ENCODE measurements at regions not wholly inside any gene's neighbourhood (a gene's known extent, or its start where the extent isn't known, plus 50 kb on each side); places are given as distances from the start of the nearest gene placed in this dataset.

GRCh38 chr12:73221398-73221797 is 949.2 kb downstream of the TRHDE start:
- DNase-seq (ENCODE audit: low read depth in 1 of 2, low spot score in 2 of 2) (no peak), FAIRE-seq (no peak)
- Histone ChIP-seq H3K23me2 (ENCODE audit: low read depth, low read length) (no peaks in the 10 kb centered on the region), H3K9ac (replicated peaks in 1 of 4; ENCODE audit: extremely low read depth in 1 of 4, low read depth in 3 of 4, low read length in 3 of 4) (no peak overlapping the region), H3K27ac (ENCODE audit: low read depth, low read length) (no peak overlapping the region), H4K5ac (ENCODE audit: insufficient read length, low read depth, low read length) (no peak overlapping the region), H2BK5ac (ENCODE audit: low read depth, low read length) (no peak overlapping the region), H4K8ac (ENCODE audit: extremely low read depth, insufficient read depth, low read length) (no peak overlapping the region), H3K27me3 (replicated peaks in 1 of 4; ENCODE audit: control insufficient read depth in 3 of 4, extremely low read depth in 1 of 4, insufficient read depth in 3 of 4, low read length in 3 of 4) (no peaks in the 10 kb centered on the region), H2BK12ac (ENCODE audit: low read depth, low read length) (no peak overlapping the region), H3K36me3 (ENCODE audit: control insufficient read depth in 2 of 4, insufficient read depth in 4 of 4, low read length in 3 of 4) (no peaks in the 10 kb centered on the region), H3K14ac (ENCODE audit: insufficient read length) (no peak overlapping the region), H3K4me2 (ENCODE audit: insufficient read depth in 1 of 2, low read depth in 2 of 2, low read length in 2 of 2) (no peak overlapping the region), H3K18ac (ENCODE audit: extremely low read depth, low read length) (no peak overlapping the region), H3K79me1 (ENCODE audit: low read depth, low read length) (no peaks in the 10 kb centered on the region), H3K9me3 (ENCODE audit: insufficient read depth in 2 of 2, low read depth in 1 of 2, low read length in 1 of 2) (no peaks in the 10 kb centered on the region), H3K79me2 (ENCODE audit: control insufficient read depth in 1 of 2, insufficient read depth in 2 of 2, low read length in 2 of 2) (no peaks in the 10 kb centered on the region), H2BK20ac (ENCODE audit: low read length) (no peak overlapping the region), H4K20me1 (replicated peaks in 1 of 2; ENCODE audit: control insufficient read depth in 1 of 2, insufficient read depth in 2 of 2, low read length in 2 of 2) (no peaks in the 10 kb centered on the region), H2BK120ac (replicated peaks; ENCODE audit: low read depth, low read length) (no peak overlapping the region), H3K4ac (replicated peaks; ENCODE audit: insufficient read length, low read depth, low read length) (no peak overlapping the region), H3K56ac (replicated peaks; ENCODE audit: insufficient read length, low read depth, low read length) (no peak overlapping the region), H2AK5ac (ENCODE audit: low read depth, low read length) (no peak overlapping the region), H2AFZ (ENCODE audit: low read length) (no peak overlapping the region), H3K4me1 (replicated peaks in 1 of 4; ENCODE audit: control insufficient read depth in 3 of 4, insufficient read depth in 4 of 4, low read length in 3 of 4) (no peaks in the 10 kb centered on the region), H4K91ac (replicated peaks; ENCODE audit: insufficient read length, low read length) (no peak overlapping the region), H2BK15ac (ENCODE audit: low read length) (no peak overlapping the region), H3K23ac (ENCODE audit: insufficient read length) (no peak overlapping the region), H3K4me3 (ENCODE audit: extremely low read depth in 1 of 4, insufficient read depth in 2 of 4, low read depth in 3 of 4, low read length in 4 of 4) (no peak overlapping the region)
- CTCF ChIA-PET (ENCODE audit: partially characterized antibody): no interaction called here
- POLR2A ChIA-PET (ENCODE audit: partially characterized antibody): no interaction called here
- TF ChIP-seq JUN (IDR thresholded peaks at IDR 0.05; ENCODE audit: low read depth, low read length) (no peak), BRCA1 (IDR thresholded peaks at IDR 0.05; ENCODE audit: low read depth, low read length) (no peak), RFX5 (IDR thresholded peaks at IDR 0.05; ENCODE audit: borderline replicate concordance, low read depth, low read length) (no peak), TCF12 (IDR thresholded peaks at IDR 0.05; ENCODE audit: low read depth, low read length) (no peak), JUND (IDR thresholded peaks at IDR 0.05; ENCODE audit: low read length) (no peak), CREB1 (IDR thresholded peaks at IDR 0.05) (no peak), EP300 (IDR thresholded peaks at IDR 0.05; ENCODE audit: borderline replicate concordance in 1 of 2, low read depth in 2 of 2, low read length in 2 of 2) (no peak), GABPA (IDR thresholded peaks at IDR 0.05; ENCODE audit: borderline replicate concordance, insufficient read depth, low read length) (no peak), BACH1 (IDR thresholded peaks at IDR 0.05; ENCODE audit: low read length) (no peak), CTCF (IDR thresholded peaks at IDR 0.05; ENCODE audit: control extremely low read depth in 1 of 3, insufficient read depth in 1 of 3, low read depth in 1 of 3, low read length in 3 of 3) (no peak), POU5F1 (IDR thresholded peaks at IDR 0.05; ENCODE audit: low read depth, low read length) (no peak), POLR2A (IDR thresholded peaks at IDR 0.05; ENCODE audit: control extremely low read depth in 1 of 2, low read depth in 2 of 2, low read length in 2 of 2) (no peak), CHD2 (IDR thresholded peaks at IDR 0.05; ENCODE audit: low read length) (no peak), SP1 (IDR thresholded peaks at IDR 0.05; ENCODE audit: low read depth, low read length) (no peak), RAD21 (IDR thresholded peaks at IDR 0.05 in 1 of 2, conservative IDR thresholded peaks at IDR 0.05 in 1 of 2; ENCODE audit: low read depth in 2 of 2, low read length in 2 of 2) (no peak)

Data from H1 (cell line).